LNCAP (cell line): ENCODE measurements at regions not wholly inside any gene's neighbourhood (a gene's known extent, or its start where the extent isn't known, plus 50 kb on each side); places are given as distances from the start of the nearest gene placed in this dataset.

Experiments
- TF ChIP-seq, protein P1 (sequence below): fragments of 450-650 bp; IDR thresholded peaks from 2 replicates; pipeline ENCODE4 v1.5.1; 2017; ENCODE audit warnings: mild to moderate bottlenecking

DNA sequence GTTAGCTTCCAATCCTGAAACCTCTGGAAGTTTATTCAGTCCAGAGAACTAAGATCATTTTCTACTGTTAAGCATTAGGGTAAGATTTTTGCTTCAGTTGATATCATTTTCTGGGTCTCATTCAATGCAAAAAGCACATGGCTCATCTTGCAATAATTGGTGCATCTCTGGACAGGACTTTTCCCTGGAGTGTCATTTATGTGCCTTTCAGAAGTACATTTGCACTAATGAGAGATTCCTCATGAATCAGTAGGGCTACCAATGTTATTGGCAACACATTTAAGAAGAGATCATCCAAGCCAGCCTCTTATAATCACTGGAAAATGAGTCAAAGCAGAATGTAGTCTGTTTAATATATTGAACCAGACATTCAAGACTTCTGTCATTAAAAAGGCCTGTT is 224.2 kb upstream of the CHRNA7 start:
- TF ChIP-seq, protein P1, sequence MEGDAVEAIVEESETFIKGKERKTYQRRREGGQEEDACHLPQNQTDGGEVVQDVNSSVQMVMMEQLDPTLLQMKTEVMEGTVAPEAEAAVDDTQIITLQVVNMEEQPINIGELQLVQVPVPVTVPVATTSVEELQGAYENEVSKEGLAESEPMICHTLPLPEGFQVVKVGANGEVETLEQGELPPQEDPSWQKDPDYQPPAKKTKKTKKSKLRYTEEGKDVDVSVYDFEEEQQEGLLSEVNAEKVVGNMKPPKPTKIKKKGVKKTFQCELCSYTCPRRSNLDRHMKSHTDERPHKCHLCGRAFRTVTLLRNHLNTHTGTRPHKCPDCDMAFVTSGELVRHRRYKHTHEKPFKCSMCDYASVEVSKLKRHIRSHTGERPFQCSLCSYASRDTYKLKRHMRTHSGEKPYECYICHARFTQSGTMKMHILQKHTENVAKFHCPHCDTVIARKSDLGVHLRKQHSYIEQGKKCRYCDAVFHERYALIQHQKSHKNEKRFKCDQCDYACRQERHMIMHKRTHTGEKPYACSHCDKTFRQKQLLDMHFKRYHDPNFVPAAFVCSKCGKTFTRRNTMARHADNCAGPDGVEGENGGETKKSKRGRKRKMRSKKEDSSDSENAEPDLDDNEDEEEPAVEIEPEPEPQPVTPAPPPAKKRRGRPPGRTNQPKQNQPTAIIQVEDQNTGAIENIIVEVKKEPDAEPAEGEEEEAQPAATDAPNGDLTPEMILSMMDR = no peak

DNA sequence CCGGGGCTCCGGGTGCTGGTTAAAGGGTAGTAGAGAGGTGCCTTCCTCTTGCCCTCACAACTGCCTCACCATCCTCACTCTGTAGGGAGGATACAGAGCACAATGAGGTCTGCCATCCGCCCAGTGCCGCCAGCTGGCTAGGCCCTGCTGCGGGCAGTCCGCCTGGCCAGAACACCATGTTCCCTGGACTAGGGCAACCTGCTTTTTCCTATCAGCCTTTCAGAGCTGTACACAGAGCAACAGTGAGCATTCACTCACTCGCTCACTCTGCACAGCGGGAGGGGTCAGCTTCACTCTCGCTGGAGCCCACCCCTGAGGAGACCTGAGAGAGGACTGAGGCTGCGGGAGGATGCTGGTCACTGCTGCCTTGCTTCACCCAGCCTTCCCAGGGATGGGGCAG is 218.7 kb upstream of the CHRNA7 start:
- TF ChIP-seq, protein P1 = no peak

DNA sequence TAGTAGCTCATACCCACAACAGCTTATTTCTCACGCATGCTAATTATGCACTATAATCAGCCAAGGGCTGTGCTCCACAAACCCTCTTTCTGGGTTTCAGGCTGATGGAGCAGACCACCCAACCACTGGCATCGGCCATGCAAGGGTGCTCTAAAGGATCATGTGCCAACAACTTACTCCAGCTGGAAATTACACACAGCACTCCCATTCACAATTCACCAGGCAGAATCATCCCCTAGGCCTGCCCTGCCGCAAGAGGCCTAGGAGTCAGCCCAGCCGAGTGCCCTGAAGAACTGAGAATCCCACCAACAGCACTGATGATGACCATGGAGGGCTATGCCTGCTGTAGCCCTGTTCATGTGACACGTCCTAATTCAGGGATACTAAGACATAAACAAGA is 216.2 kb upstream of the CHRNA7 start:
- TF ChIP-seq, protein P1 = no peak

DNA sequence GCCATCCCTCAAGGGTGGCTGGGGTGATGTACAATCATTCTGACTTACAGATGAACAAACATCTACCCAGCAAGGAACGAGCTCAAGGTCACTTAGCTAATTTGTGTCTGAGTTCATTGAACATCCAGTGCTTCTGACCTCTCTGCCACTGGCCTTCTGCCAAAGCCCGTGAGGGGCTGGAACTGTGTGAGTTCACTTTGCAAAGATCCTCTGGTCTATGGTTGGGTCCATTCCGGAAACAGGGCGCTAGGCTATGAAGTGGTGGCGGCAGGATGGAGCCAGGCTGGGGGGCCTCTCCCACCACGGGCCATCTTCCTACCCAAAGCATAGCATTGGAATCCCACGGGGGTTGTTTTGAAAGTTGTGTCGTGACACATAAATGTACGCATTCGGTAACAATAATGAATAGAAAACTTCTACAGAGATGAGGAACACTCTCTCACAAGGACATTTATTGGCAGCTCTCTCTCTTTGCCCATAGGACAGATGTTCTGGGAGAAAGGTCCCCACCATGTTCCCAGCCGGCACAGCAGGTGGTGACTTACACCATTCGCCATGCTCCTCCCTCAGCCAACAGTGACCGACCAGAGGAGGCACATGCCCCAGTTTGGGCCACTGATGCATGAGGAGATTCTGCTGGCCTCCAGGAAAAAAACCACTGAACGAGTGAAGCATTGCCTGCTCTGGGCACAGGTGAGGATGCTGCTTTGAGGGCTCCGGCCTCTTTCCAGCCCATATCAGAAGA is 214.7 kb upstream of the CHRNA7 start:
- TF ChIP-seq, protein P1 = no peak

DNA sequence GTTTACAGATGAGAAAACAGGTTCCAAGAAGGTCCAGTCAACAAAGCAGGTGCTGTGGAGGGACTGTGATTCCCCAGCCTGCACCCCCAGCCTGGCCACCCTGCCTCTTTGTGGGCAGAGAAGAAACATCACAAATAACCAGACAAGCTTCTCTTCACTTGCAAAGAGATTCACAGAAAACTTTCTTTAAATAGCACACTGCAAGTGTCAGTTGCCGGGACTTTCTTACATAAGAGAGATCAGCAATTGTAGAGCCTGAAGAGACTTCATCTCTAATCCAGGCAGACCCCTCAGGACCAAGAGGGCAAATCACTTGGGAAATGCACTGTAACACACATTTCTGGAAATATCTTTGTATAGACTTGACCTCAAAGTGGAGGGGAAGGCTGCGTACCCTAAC is 207.9 kb upstream of the CHRNA7 start:
- TF ChIP-seq, protein P1 = no peak

DNA sequence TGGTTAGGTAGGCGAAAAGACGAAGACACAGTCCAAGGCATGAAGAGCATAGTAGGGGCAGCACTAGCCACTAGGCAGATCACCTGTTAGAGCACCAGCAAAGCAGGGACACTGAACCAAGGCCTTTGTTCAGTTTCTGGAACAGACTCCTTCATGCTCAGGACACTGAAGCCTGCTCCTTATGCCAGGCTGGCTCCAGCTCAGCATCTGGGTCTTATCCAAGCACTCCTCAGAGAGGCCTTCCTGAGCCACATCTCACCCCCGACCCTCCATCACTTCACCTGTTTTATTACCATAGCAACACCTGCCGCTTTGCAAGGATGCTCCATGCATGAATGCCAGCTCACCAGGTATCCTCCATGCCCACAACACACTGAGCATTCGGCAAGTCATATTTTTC is 206.3 kb upstream of the CHRNA7 start:
- TF ChIP-seq, protein P1 = no peak

DNA sequence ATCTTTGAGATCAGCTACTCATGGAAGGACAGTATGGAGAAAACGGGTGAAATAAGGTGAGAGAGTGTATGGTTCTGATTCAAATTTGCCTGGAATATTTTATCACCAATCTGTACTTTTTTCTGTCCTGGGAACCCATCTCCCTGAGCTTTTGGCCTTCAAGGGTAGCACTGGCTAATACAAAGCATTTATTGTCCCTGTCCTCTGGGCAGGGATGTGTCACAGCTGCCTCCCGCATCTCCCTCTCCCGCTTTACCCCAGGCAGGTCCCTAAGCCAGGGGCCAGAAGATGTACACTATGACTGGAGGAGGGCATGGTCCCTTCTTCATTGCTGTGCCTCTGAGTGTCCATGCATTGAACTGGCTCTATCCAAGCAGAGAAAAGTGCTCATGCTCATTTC is 201.7 kb upstream of the CHRNA7 start:
- TF ChIP-seq, protein P1 = no peak

DNA sequence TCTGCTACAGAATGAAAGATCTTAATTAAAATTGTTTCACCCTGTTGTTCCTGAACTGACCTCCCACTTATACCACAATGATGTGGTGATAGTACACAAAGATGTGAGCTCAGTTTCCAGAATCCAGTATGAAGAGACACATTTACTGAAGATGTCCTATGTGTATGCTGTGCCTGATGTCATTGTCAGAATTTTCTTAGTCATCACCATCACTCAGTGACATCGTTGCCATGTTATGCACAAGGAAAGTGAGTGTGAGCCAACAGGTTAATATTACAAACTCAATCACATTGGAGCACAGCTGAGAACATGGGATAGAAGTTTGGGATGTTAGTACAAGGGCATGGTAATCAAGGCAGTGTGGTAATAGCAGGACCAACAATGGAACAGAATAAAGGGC is 199.7 kb upstream of the CHRNA7 start:
- TF ChIP-seq, protein P1 = no peak
